ENCODE measurements at regions not wholly inside any gene's neighbourhood (a gene's known extent, or its start where the extent isn't known, plus 50 kb on each side); places are given as distances from the start of the nearest gene placed in this dataset.
A peak's percentile ranks its signal among the peaks of the same experiment; 100 is the strongest.
"Not testable (repeated sequence)": the region's sequence is repeated elsewhere in the genome, so short reads cannot be mapped to it uniquely, and the experiment has no call there.

- Histone ChIP-seq H3K27ac (ENCODE audit: low read depth, low read length) (peak overlapping the region; percentile 97), H3K4me3 (ENCODE audit: low read depth, low read length) (peak overlapping the region; percentile 77), H3K9ac (ENCODE audit: low read length) (peak overlapping the region; percentile 92)
- H3K9me3 ChIP-seq (ENCODE audit: control insufficient read depth, insufficient read depth, low read depth, low read length); H3K36me3 ChIP-seq (ENCODE audit: control insufficient read depth, insufficient read depth, low read length); H3K4me1 ChIP-seq (ENCODE audit: control insufficient read depth, insufficient read depth, low read length); H3K27me3 ChIP-seq (ENCODE audit: control insufficient read depth, insufficient read depth, low read length): not testable (repeated sequence)
Observed at GRCh38 chr1:148402152-148403084, 80.7 kb downstream of the PPIAL4G start.

- not testable (repeated sequence) for H3K9ac ChIP-seq (ENCODE audit: low read length); H3K9me3 ChIP-seq (ENCODE audit: control insufficient read depth, insufficient read depth, low read depth, low read length); H3K27ac ChIP-seq (ENCODE audit: low read depth, low read length); H3K36me3 ChIP-seq (ENCODE audit: control insufficient read depth, insufficient read depth, low read length); H3K27me3 ChIP-seq (ENCODE audit: control insufficient read depth, insufficient read depth, low read length); H3K4me1 ChIP-seq (ENCODE audit: control insufficient read depth, insufficient read depth, low read length); H3K4me3 ChIP-seq (ENCODE audit: low read depth, low read length)
Observed at GRCh38 chr1:148397516-148397915, 85.6 kb downstream of the PPIAL4G start.

GRCh38 chr1:148392505-148392904 lies 90.6 kb downstream of the PPIAL4G start:
- H3K27me3 ChIP-seq (ENCODE audit: control insufficient read depth, insufficient read depth, low read length); H3K27ac ChIP-seq (ENCODE audit: low read depth, low read length); H3K36me3 ChIP-seq (ENCODE audit: control insufficient read depth, insufficient read depth, low read length); H3K4me1 ChIP-seq (ENCODE audit: control insufficient read depth, insufficient read depth, low read length); H3K4me3 ChIP-seq (ENCODE audit: low read depth, low read length); H3K9ac ChIP-seq (ENCODE audit: low read length); H3K9me3 ChIP-seq (ENCODE audit: control insufficient read depth, insufficient read depth, low read depth, low read length): not testable (repeated sequence)

GRCh38 chr1:148391323-148391722 lies 91.8 kb downstream of the PPIAL4G start:
- not testable (repeated sequence) for H3K36me3 ChIP-seq (ENCODE audit: control insufficient read depth, insufficient read depth, low read length); H3K4me1 ChIP-seq (ENCODE audit: control insufficient read depth, insufficient read depth, low read length); H3K4me3 ChIP-seq (ENCODE audit: low read depth, low read length); H3K9ac ChIP-seq (ENCODE audit: low read length); H3K9me3 ChIP-seq (ENCODE audit: control insufficient read depth, insufficient read depth, low read depth, low read length); H3K27me3 ChIP-seq (ENCODE audit: control insufficient read depth, insufficient read depth, low read length); H3K27ac ChIP-seq (ENCODE audit: low read depth, low read length)

- H3K27ac ChIP-seq (ENCODE audit: low read depth, low read length) = no peak overlapping the region; the same call in 1 of the 2 replicates
- no peaks in the 10 kb centered on the region for H3K9me3 ChIP-seq (ENCODE audit: control insufficient read depth, insufficient read depth, low read depth, low read length)
- H3K36me3 ChIP-seq (ENCODE audit: control insufficient read depth, insufficient read depth, low read length) = no peaks in the 10 kb centered on the region
- H3K27me3 ChIP-seq (ENCODE audit: control insufficient read depth, insufficient read depth, low read length) = no peaks in the 10 kb centered on the region
- H3K9ac ChIP-seq (ENCODE audit: low read length) = peak overlapping the region; percentile 92
- peak overlapping the region; percentile 63 for H3K4me3 ChIP-seq (ENCODE audit: low read depth, low read length)
- peaks cover 8% of the 10 kb centered on the region; the same call in 1 of the 2 replicates for H3K4me1 ChIP-seq (ENCODE audit: control insufficient read depth, insufficient read depth, low read length)
Observed at GRCh38 chr1:148389027-148389339, 94.1 kb downstream of the PPIAL4G start.

- Histone ChIP-seq H3K36me3 (ENCODE audit: control insufficient read depth, insufficient read depth, low read length) (no peaks in the 10 kb centered on the region), H3K27ac (ENCODE audit: low read depth, low read length) (peak overlapping the region; percentile 85; the same call in 1 of the 2 replicates), H3K9ac (ENCODE audit: low read length) (peak overlapping the region; percentile 92), H3K9me3 (ENCODE audit: control insufficient read depth, insufficient read depth, low read depth, low read length) (no peaks in the 10 kb centered on the region), H3K27me3 (ENCODE audit: control insufficient read depth, insufficient read depth, low read length) (no peaks in the 10 kb centered on the region), H3K4me1 (ENCODE audit: control insufficient read depth, insufficient read depth, low read length) (peaks cover 8% of the 10 kb centered on the region; the same call in 1 of the 2 replicates), H3K4me3 (ENCODE audit: low read depth, low read length) (peak overlapping the region; percentile 63)
Observed at GRCh38 chr1:148388260-148389026, 94.7 kb downstream of the PPIAL4G start.

GRCh38 chr1:148387949-148388259 lies 95.2 kb downstream of the PPIAL4G start:
- H3K4me3 ChIP-seq (ENCODE audit: low read depth, low read length) = peak overlapping the region; percentile 63
- not testable (repeated sequence) for H3K27ac ChIP-seq (ENCODE audit: low read depth, low read length); H3K27me3 ChIP-seq (ENCODE audit: control insufficient read depth, insufficient read depth, low read length); H3K9me3 ChIP-seq (ENCODE audit: control insufficient read depth, insufficient read depth, low read depth, low read length); H3K9ac ChIP-seq (ENCODE audit: low read length); H3K4me1 ChIP-seq (ENCODE audit: control insufficient read depth, insufficient read depth, low read length); H3K36me3 ChIP-seq (ENCODE audit: control insufficient read depth, insufficient read depth, low read length)

- H3K4me3 ChIP-seq (ENCODE audit: low read depth, low read length) = peak overlapping the region; percentile 63
- not testable (repeated sequence) for H3K36me3 ChIP-seq (ENCODE audit: control insufficient read depth, insufficient read depth, low read length); H3K4me1 ChIP-seq (ENCODE audit: control insufficient read depth, insufficient read depth, low read length); H3K27ac ChIP-seq (ENCODE audit: low read depth, low read length); H3K27me3 ChIP-seq (ENCODE audit: control insufficient read depth, insufficient read depth, low read length); H3K9ac ChIP-seq (ENCODE audit: low read length); H3K9me3 ChIP-seq (ENCODE audit: control insufficient read depth, insufficient read depth, low read depth, low read length)
Observed at GRCh38 chr1:148387122-148387948, 95.8 kb downstream of the PPIAL4G start.

- Histone ChIP-seq H3K27me3 (ENCODE audit: control insufficient read depth, insufficient read depth, low read length) (no peaks in the 10 kb centered on the region), H3K4me1 (ENCODE audit: control insufficient read depth, insufficient read depth, low read length) (peaks cover 8% of the 10 kb centered on the region; the same call in 1 of the 2 replicates), H3K9ac (ENCODE audit: low read length) (no peak overlapping the region), H3K36me3 (ENCODE audit: control insufficient read depth, insufficient read depth, low read length) (no peaks in the 10 kb centered on the region), H3K4me3 (ENCODE audit: low read depth, low read length) (no peak overlapping the region), H3K27ac (ENCODE audit: low read depth, low read length) (no peak overlapping the region), H3K9me3 (ENCODE audit: control insufficient read depth, insufficient read depth, low read depth, low read length) (no peaks in the 10 kb centered on the region)
Observed at GRCh38 chr1:148386617-148387016, 96.5 kb downstream of the PPIAL4G start.

- peak overlapping the region; percentile 30 for H3K9ac ChIP-seq (ENCODE audit: low read length)
- not testable (repeated sequence) for H3K9me3 ChIP-seq (ENCODE audit: control insufficient read depth, insufficient read depth, low read depth, low read length); H3K27ac ChIP-seq (ENCODE audit: low read depth, low read length); H3K36me3 ChIP-seq (ENCODE audit: control insufficient read depth, insufficient read depth, low read length); H3K4me1 ChIP-seq (ENCODE audit: control insufficient read depth, insufficient read depth, low read length); H3K4me3 ChIP-seq (ENCODE audit: low read depth, low read length); H3K27me3 ChIP-seq (ENCODE audit: control insufficient read depth, insufficient read depth, low read length)
Observed at GRCh38 chr1:148386031-148386398, 97.1 kb downstream of the PPIAL4G start.
